ENCODE measurements at regions not wholly inside any gene's neighbourhood (a gene's known extent, or its start where the extent isn't known, plus 50 kb on each side); places are given as distances from the start of the nearest gene placed in this dataset.

- DNase-seq (ENCODE audit: extremely low spot score), result no peak
- TF ChIP-seq, protein P1, sequence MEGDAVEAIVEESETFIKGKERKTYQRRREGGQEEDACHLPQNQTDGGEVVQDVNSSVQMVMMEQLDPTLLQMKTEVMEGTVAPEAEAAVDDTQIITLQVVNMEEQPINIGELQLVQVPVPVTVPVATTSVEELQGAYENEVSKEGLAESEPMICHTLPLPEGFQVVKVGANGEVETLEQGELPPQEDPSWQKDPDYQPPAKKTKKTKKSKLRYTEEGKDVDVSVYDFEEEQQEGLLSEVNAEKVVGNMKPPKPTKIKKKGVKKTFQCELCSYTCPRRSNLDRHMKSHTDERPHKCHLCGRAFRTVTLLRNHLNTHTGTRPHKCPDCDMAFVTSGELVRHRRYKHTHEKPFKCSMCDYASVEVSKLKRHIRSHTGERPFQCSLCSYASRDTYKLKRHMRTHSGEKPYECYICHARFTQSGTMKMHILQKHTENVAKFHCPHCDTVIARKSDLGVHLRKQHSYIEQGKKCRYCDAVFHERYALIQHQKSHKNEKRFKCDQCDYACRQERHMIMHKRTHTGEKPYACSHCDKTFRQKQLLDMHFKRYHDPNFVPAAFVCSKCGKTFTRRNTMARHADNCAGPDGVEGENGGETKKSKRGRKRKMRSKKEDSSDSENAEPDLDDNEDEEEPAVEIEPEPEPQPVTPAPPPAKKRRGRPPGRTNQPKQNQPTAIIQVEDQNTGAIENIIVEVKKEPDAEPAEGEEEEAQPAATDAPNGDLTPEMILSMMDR (IDR thresholded peaks at IDR 0.05; ENCODE audit: control extremely low read depth, extremely low read depth, low read depth, missing control alignments), result no peak
- CTCF ChIA-PET, result interaction anchor here (6.7 kb wide), 1 partner anchor 11 kb away, joined by 29 read pairs; no protein-coding TSS in a partner anchor
- POLR2A ChIA-PET, result no interaction called here
Observed at GRCh38 chr18:22836932-22837331, 96.2 kb upstream of the RBBP8 start.

DNA sequence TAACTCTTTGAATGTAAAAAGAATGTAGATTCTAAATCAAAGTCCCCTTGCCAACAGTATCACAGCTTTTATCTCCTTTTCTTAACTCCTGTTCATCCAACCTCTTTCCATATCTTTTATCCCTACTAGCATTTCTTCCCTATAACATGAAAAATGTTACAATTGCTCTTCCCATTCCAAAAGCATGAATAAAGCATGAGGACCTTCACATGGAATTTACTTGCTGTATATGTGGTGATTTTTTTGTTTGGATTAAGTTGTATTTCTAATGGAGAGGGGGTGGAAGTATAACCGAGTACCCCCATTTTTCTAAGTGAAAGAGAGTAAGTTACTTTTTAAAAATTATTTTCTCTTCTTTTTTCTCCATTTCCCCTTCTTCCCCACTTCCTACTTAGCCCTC lies 94.9 kb upstream of the RBBP8 start:
- POLR2A ChIA-PET, result no interaction called here
- CTCF ChIA-PET, result interaction anchor here (1.0 to 6.7 kb wide), 3 partner anchors 10 to 15 kb away, joined by 4 to 29 read pairs (median 9); no protein-coding TSS in a partner anchor
- TF ChIP-seq, protein P1 (IDR thresholded peaks at IDR 0.05; ENCODE audit: control extremely low read depth, extremely low read depth, low read depth, missing control alignments), result no peak
- no peak for DNase-seq (ENCODE audit: extremely low spot score)

GRCh38 chr18:22838639-22839277 lies 94.4 kb upstream of the RBBP8 start:
- ChIA-PET POLR2A (no interaction called here), CTCF (interaction anchor here (0.8 to 6.7 kb wide), 5 partner anchors 9 to 145 kb away, joined by 3 to 29 read pairs (median 4); no protein-coding TSS in a partner anchor)
- TF ChIP-seq, protein P1 (IDR thresholded peaks at IDR 0.05; ENCODE audit: control extremely low read depth, extremely low read depth, low read depth, missing control alignments), result no peak
- DNase-seq (ENCODE audit: extremely low spot score), result no peak

DNA sequence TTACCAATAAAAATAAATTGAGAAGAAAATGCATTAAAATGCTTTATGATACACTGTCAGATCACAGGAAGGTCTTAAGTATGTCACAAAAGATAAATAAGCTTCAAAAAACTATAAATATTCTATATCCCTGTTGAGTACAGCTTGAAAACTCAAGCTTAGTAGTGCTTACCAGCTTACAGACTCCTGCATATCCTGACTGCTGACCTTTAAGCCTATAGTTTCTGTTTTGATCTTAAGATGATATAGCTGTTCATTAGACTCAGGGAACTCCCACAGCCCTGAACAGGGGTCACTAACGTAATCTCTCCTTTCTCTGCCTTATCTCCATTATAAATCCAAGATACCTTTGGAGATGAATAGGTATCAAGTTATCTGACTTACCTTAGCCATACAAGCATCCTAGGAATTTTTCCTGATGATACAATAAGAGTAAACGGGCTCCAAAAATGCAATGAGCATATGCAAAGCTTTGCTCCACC lies 93.7 kb upstream of the RBBP8 start:
- ChIA-PET CTCF (interaction anchor here (0.8 to 6.7 kb wide), 5 partner anchors 8 to 144 kb away, joined by 3 to 29 read pairs (median 4); no protein-coding TSS in a partner anchor), POLR2A (no interaction called here)
- TF ChIP-seq, protein P1 (IDR thresholded peaks at IDR 0.05; ENCODE audit: control extremely low read depth, extremely low read depth, low read depth, missing control alignments), result no peak
- DNase-seq (ENCODE audit: extremely low spot score), result no peak

- TF ChIP-seq, protein P1 (IDR thresholded peaks at IDR 0.05; ENCODE audit: control extremely low read depth, extremely low read depth, low read depth, missing control alignments), result no peak
- DNase-seq (ENCODE audit: extremely low spot score), result no peak
- ChIA-PET CTCF (interaction anchor here (0.8 to 6.7 kb wide), 7 partner anchors 7 to 89 kb away, joined by 3 to 29 read pairs (median 4); no protein-coding TSS in a partner anchor), POLR2A (no interaction called here)
Observed at GRCh38 chr18:22840606-22841144, 92.5 kb upstream of the RBBP8 start.

- ChIA-PET CTCF (interaction anchor here (0.9 to 1.7 kb wide), 6 partner anchors 12 to 88 kb away, joined by 3 to 7 read pairs (median 4); no protein-coding TSS in a partner anchor), POLR2A (no interaction called here)
- DNase-seq (ENCODE audit: extremely low spot score), result no peak
- TF ChIP-seq, protein P1 (IDR thresholded peaks at IDR 0.05; ENCODE audit: control extremely low read depth, extremely low read depth, low read depth, missing control alignments), result no peak
Observed at GRCh38 chr18:22841840-22842239, 91.3 kb upstream of the RBBP8 start.

All from GM10248 (cell line).